Gastroesophageal sphincter (tissue), 4 donors: ENCODE measurements at regions not wholly inside any gene's neighbourhood (a gene's known extent, or its start where the extent isn't known, plus 50 kb on each side); places are given as distances from the start of the nearest gene placed in this dataset.
"Not testable (repeated sequence)": the region's sequence is repeated elsewhere in the genome, so short reads cannot be mapped to it uniquely, and the experiment has no call there.

Source experiments
- ATAC-seq: fragments of 150-250 bp; one replicate; pipeline ENCODE4 v1.9.1; 2016; ENCODE audit warnings: mild to moderate bottlenecking, moderate library complexity
- H3K27ac ChIP-seq, 4 donors: fragments of 200-600 bp; sonication (generic) in 3 of 4; 1 replicate in 3 of 4; 2 replicates in 1 of 4; pipeline ENCODE4 v1.5.1; 2016 to 2019
- H3K27me3 ChIP-seq: fragments of 200-600 bp; sonication (generic); one replicate; pipeline ENCODE4 v1.5.1; 2019
- H3K36me3 ChIP-seq, 2 donors: fragments of 200-600 bp; sonication (generic); one replicate each; pipeline ENCODE4 v1.5.1; 2019; ENCODE audit warnings: control low read depth in 1 of 2
- H3K4me1 ChIP-seq, 3 donors: fragments of 200-600 bp; sonication (generic); 1 replicate in 2 of 3; 2 replicates in 1 of 3; pipeline ENCODE4 v1.5.1; 2016 to 2019; ENCODE audit warnings: control low read depth in 2 of 3
- H3K4me3 ChIP-seq, 2 donors: fragments of 200-600 bp; sonication (generic); one replicate each; pipeline ENCODE4 v1.5.1; 2019; ENCODE audit warnings: mild to moderate bottlenecking in 1 of 2, moderate library complexity in 1 of 2
- H3K9me3 ChIP-seq, 3 donors: fragments of 200-600 bp; sonication (generic); one replicate each; pipeline ENCODE4 v1.5.1; 2017 to 2019; ENCODE audit warnings: control low read depth in 2 of 3
- CTCF ChIP-seq, 4 experiments: fragments of 200-600 bp in 2 of 4; fragments of 450-650 bp in 2 of 4; sonication (generic) in 1 of 4; IDR thresholded peaks; one replicate each; pipeline ENCODE4 v1.5.1; 2017 to 2019; ENCODE audit warnings: antibody characterized with exemption in 4 of 4, mild to moderate bottlenecking in 2 of 4, moderate library complexity in 2 of 4
- EP300 ChIP-seq: sonication (generic); formaldehyde crosslinking; IDR thresholded peaks from one replicate; pipeline ENCODE4 v1.6.1; 2017; ENCODE audit warnings: antibody characterized with exemption, mild to moderate bottlenecking
- POLR2A ChIP-seq, 2 donors: fragments of 450-650 bp; IDR thresholded peaks; one replicate each; pipeline ENCODE4 v1.6.1; 2017; ENCODE audit warnings: antibody characterized with exemption in 2 of 2, mild to moderate bottlenecking in 2 of 2, moderate library complexity in 1 of 2
- POLR2AphosphoS5 ChIP-seq: sonication (generic); formaldehyde crosslinking; IDR thresholded peaks from one replicate; pipeline ENCODE4 v1.6.1; 2017; ENCODE audit warnings: antibody characterized with exemption
- WGBS, 2 donors: methylation state at CpG; one replicate each; pipeline ENCODE4 v1.1.5; 2018; ENCODE audit warnings: low coverage in 1 of 2; 5-methylcytosine and 5-hydroxymethylcytosine counted together

- no peak overlapping the region for H3K4me3 ChIP-seq
- no peak overlapping the region for H3K27ac ChIP-seq
- ATAC-seq: no peak
- peaks cover 0 to 3% (median 0%) of the 10 kb centered on the region in 3 donors for H3K9me3 ChIP-seq
- WGBS, 2 donors: 67 to 76% methylated on average over 3 of the region's 3 CpGs
- TF ChIP-seq CTCF (IDR thresholded peaks at IDR 0.05): no peak
- no peak for TF ChIP-seq POLR2A (IDR thresholded peaks at IDR 0.05)
- no peak for TF ChIP-seq EP300
- TF ChIP-seq POLR2AphosphoS5: no peak
- H3K27me3 ChIP-seq: no peaks in the 10 kb centered on the region
- no peaks in the 10 kb centered on the region for H3K4me1 ChIP-seq
- H3K36me3 ChIP-seq: no peaks in the 10 kb centered on the region
These were observed 330.9 kb downstream of the XPNPEP1 start for GRCh38 chr10:109592391-109592790.

- no peaks in the 10 kb centered on the region for H3K36me3 ChIP-seq
- 67 to 78% methylated on average over 1 to 2 of the region's 2 CpGs for WGBS, 2 donors
- no peaks in the 10 kb centered on the region for H3K9me3 ChIP-seq
- no peak for ATAC-seq
- no peaks in the 10 kb centered on the region for H3K4me1 ChIP-seq
- H3K27me3 ChIP-seq: no peaks in the 10 kb centered on the region
- no peak for TF ChIP-seq CTCF (IDR thresholded peaks at IDR 0.05)
- TF ChIP-seq POLR2AphosphoS5: no peak
- no peak for TF ChIP-seq POLR2A (IDR thresholded peaks at IDR 0.05)
- TF ChIP-seq EP300: no peak
- no peak overlapping the region for H3K4me3 ChIP-seq
- H3K27ac ChIP-seq: no peak overlapping the region
These were observed 331.7 kb downstream of the XPNPEP1 start for GRCh38 chr10:109591601-109592000.

- ATAC-seq: no peak
- no peaks in the 10 kb centered on the region for H3K4me1 ChIP-seq
- H3K9me3 ChIP-seq: no peaks in the 10 kb centered on the region
- no peaks in the 10 kb centered on the region for H3K27me3 ChIP-seq
- 48 to 83% methylated on average over 3 of the region's 3 CpGs for WGBS, 2 donors
- no peak overlapping the region for H3K27ac ChIP-seq
- TF ChIP-seq POLR2A (IDR thresholded peaks at IDR 0.05) (no peak), CTCF (IDR thresholded peaks at IDR 0.05) (no peak), POLR2AphosphoS5 (no peak), EP300 (no peak)
- H3K36me3 ChIP-seq: no peaks in the 10 kb centered on the region
- no peak overlapping the region for H3K4me3 ChIP-seq
These were observed 335.1 kb downstream of the XPNPEP1 start for GRCh38 chr10:109588259-109588658.

GRCh38 chr10:109587366-109587765 is 335.9 kb downstream of the XPNPEP1 start:
- H3K27ac ChIP-seq: no peak overlapping the region
- H3K27me3 ChIP-seq: no peaks in the 10 kb centered on the region
- WGBS, 2 donors: 73 to 80% methylated on average over 3 of the region's 3 CpGs
- TF ChIP-seq POLR2A (IDR thresholded peaks at IDR 0.05): no peak
- TF ChIP-seq CTCF (IDR thresholded peaks at IDR 0.05): no peak
- no peak for TF ChIP-seq POLR2AphosphoS5
- no peak for TF ChIP-seq EP300
- H3K36me3 ChIP-seq: no peaks in the 10 kb centered on the region
- H3K9me3 ChIP-seq: no peaks in the 10 kb centered on the region
- H3K4me1 ChIP-seq: no peaks in the 10 kb centered on the region
- no peak overlapping the region for H3K4me3 ChIP-seq
- no peak for ATAC-seq

GRCh38 chr10:109556399-109556798 is 366.9 kb downstream of the XPNPEP1 start:
- no peak for TF ChIP-seq EP300
- no peak for TF ChIP-seq POLR2A (IDR thresholded peaks at IDR 0.05)
- no peak for TF ChIP-seq POLR2AphosphoS5
- no peak for TF ChIP-seq CTCF (IDR thresholded peaks at IDR 0.05)
- no peaks in the 10 kb centered on the region for H3K36me3 ChIP-seq
- H3K4me1 ChIP-seq: no peaks in the 10 kb centered on the region
- no peak for ATAC-seq
- H3K27ac ChIP-seq: no peak overlapping the region
- no peak overlapping the region for H3K4me3 ChIP-seq
- no peaks in the 10 kb centered on the region for H3K27me3 ChIP-seq
- H3K9me3 ChIP-seq: no peaks in the 10 kb centered on the region

GRCh38 chr10:109542050-109542603 is 381.2 kb downstream of the XPNPEP1 start:
- 80% methylated on average over 1 of the region's 8 CpGs; no CpG with 5 or more reads in 1 of the 2 donors for WGBS, 2 donors
- not testable (repeated sequence) for ATAC-seq

More at GRCh38 chr10:109542050-109542603, 381.2 kb downstream of the XPNPEP1 start:
- H3K4me1 ChIP-seq, H3K4me3 ChIP-seq, H3K36me3 ChIP-seq, H3K27ac ChIP-seq: not testable (repeated sequence)
- H3K27me3 ChIP-seq: peaks cover 16% of the 10 kb centered on the region
- peaks cover 0 to 14% (median 0%) of the 10 kb centered on the region in 3 donors for H3K9me3 ChIP-seq
